Suprapubic skin (tissue), 3 donors: ENCODE measurements at regions not wholly inside any gene's neighbourhood (a gene's known extent, or its start where the extent isn't known, plus 50 kb on each side); places are given as distances from the start of the nearest gene placed in this dataset.

ENCODE experiments used
- EP300 ChIP-seq: sonication (generic); formaldehyde crosslinking; IDR thresholded peaks from one replicate; pipeline ENCODE4 v1.6.1; 2017; ENCODE audit warnings: antibody characterized with exemption
- POLR2A ChIP-seq, 2 donors: fragments of 450-650 bp; IDR thresholded peaks; one replicate each; pipeline ENCODE4 v1.6.1; 2017; ENCODE audit warnings: antibody characterized with exemption in 2 of 2, mild to moderate bottlenecking in 2 of 2, moderate library complexity in 2 of 2
- TF ChIP-seq, protein P1 (sequence below), 2 donors: fragments of 200-600 bp in 1 of 2; fragments of 450-650 bp in 1 of 2; sonication (generic) in 1 of 2; IDR thresholded peaks; one replicate each; pipeline ENCODE4 v1.5.1; 2016 to 2019; ENCODE audit warnings: antibody characterized with exemption in 2 of 2, mild to moderate bottlenecking in 1 of 2, moderate library complexity in 1 of 2

GRCh38 chr13:47639738-47640447 lies 361.2 kb downstream of the SUCLA2 start:
- TF ChIP-seq POLR2A (IDR thresholded peaks at IDR 0.05) (no peak), EP300 (no peak)
- TF ChIP-seq, protein P1, sequence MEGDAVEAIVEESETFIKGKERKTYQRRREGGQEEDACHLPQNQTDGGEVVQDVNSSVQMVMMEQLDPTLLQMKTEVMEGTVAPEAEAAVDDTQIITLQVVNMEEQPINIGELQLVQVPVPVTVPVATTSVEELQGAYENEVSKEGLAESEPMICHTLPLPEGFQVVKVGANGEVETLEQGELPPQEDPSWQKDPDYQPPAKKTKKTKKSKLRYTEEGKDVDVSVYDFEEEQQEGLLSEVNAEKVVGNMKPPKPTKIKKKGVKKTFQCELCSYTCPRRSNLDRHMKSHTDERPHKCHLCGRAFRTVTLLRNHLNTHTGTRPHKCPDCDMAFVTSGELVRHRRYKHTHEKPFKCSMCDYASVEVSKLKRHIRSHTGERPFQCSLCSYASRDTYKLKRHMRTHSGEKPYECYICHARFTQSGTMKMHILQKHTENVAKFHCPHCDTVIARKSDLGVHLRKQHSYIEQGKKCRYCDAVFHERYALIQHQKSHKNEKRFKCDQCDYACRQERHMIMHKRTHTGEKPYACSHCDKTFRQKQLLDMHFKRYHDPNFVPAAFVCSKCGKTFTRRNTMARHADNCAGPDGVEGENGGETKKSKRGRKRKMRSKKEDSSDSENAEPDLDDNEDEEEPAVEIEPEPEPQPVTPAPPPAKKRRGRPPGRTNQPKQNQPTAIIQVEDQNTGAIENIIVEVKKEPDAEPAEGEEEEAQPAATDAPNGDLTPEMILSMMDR (IDR thresholded peaks at IDR 0.05), result no peak
